NB4 (cell line): ENCODE measurements at regions not wholly inside any gene's neighbourhood (a gene's known extent, or its start where the extent isn't known, plus 50 kb on each side); places are given as distances from the start of the nearest gene placed in this dataset.

Experiments used
- DNase-seq: peaks from one replicate; pipeline ENCODE4 v3.0.0; 2010; ENCODE audit warnings: low read depth
- H3K4me3 ChIP-seq: one replicate; pipeline ENCODE4 v1.5.1; 2011; ENCODE audit warnings: mild to moderate bottlenecking, low read depth, low read length, moderate library complexity
- CTCF ChIP-seq: IDR thresholded peaks from one replicate; pipeline ENCODE4 v1.5.1; 2012; ENCODE audit warnings: low read depth, low read length
- MAX ChIP-seq: IDR thresholded peaks from 2 replicates; pipeline ENCODE4 v1.6.1; 2011; ENCODE audit warnings: low read depth, low read length
- MYC ChIP-seq: IDR thresholded peaks from 2 replicates; pipeline ENCODE4 v1.6.1; 2011; ENCODE audit warnings: low read depth, low read length
- POLR2A ChIP-seq: IDR thresholded peaks from 2 replicates; pipeline ENCODE4 v1.6.1; 2011; ENCODE audit warnings: mild to moderate bottlenecking; ENCODE audit not compliant: insufficient read length; ENCODE audit errors: extremely low read depth

- no peak for DNase-seq
- H3K4me3 ChIP-seq, result no peak overlapping the region
- TF ChIP-seq MAX (no peak), MYC (no peak), CTCF (no peak), POLR2A (no peak)
These were observed 64.2 kb upstream of the IRX1 start for GRCh38 chr5:3531320-3531986.

GRCh38 chr5:3530251-3530650 lies 65.4 kb upstream of the IRX1 start:
- H3K4me3 ChIP-seq, result no peak overlapping the region
- DNase-seq, result no peak
- TF ChIP-seq POLR2A (no peak), MAX (no peak), MYC (no peak), CTCF (no peak)

GRCh38 chr5:3526551-3527185 lies 69.0 kb upstream of the IRX1 start:
- TF ChIP-seq MYC (no peak), CTCF (no peak), MAX (no peak), POLR2A (no peak)
- no peak for DNase-seq
- no peak overlapping the region for H3K4me3 ChIP-seq

- no peak overlapping the region for H3K4me3 ChIP-seq
- no peak for TF ChIP-seq MAX
- TF ChIP-seq POLR2A, result no peak
- no peak for DNase-seq
These were observed 73.1 kb upstream of the IRX1 start for GRCh38 chr5:3522491-3522890.

GRCh38 chr5:3518576-3518975 lies 77.1 kb upstream of the IRX1 start:
- DNase-seq, result no peak
- no peak overlapping the region for H3K4me3 ChIP-seq
- no peak for TF ChIP-seq MYC
- TF ChIP-seq MAX, result no peak

- H3K4me3 ChIP-seq, result no peak overlapping the region
- no peak for TF ChIP-seq CTCF
- no peak for TF ChIP-seq MAX
- no peak for TF ChIP-seq MYC
- TF ChIP-seq POLR2A, result no peak
- DNase-seq, result no peak
These were observed 77.6 kb upstream of the IRX1 start for GRCh38 chr5:3518051-3518450.
